ENCODE measurements at regions not wholly inside any gene's neighbourhood (a gene's known extent, or its start where the extent isn't known, plus 50 kb on each side); places are given as distances from the start of the nearest gene placed in this dataset.

DNA sequence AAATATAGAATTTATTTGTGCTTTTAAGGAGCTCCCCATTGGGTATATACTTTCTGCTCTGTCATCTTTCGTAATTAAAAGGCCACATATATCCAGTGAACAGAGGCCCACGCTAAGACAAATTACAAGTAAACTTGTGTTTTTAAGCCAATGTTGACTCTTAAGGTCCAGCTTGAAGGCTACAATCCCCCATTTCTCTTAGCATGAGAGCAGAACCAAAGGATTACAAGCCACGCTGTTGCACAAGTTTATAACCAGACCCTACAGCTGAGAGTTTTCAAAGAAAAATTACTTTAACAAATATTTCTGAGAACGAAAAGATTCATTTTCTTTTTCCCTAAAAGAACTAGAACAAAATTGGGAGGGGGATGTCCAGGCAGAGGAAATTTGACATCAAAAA lies 471.0 kb downstream of the TXNL1 start:
- ATAC-seq (peak; percentile 33), DNase-seq (ENCODE audit: low spot score) (no peak)
- intact Hi-C loops (cut with DNase I): no loop called here

GRCh38 chr18:56166914-56167313 lies 471.5 kb downstream of the TXNL1 start:
- no peak for ATAC-seq
- intact Hi-C loops (cut with DNase I): no loop called here
- no peak for DNase-seq (ENCODE audit: low spot score)

DNA sequence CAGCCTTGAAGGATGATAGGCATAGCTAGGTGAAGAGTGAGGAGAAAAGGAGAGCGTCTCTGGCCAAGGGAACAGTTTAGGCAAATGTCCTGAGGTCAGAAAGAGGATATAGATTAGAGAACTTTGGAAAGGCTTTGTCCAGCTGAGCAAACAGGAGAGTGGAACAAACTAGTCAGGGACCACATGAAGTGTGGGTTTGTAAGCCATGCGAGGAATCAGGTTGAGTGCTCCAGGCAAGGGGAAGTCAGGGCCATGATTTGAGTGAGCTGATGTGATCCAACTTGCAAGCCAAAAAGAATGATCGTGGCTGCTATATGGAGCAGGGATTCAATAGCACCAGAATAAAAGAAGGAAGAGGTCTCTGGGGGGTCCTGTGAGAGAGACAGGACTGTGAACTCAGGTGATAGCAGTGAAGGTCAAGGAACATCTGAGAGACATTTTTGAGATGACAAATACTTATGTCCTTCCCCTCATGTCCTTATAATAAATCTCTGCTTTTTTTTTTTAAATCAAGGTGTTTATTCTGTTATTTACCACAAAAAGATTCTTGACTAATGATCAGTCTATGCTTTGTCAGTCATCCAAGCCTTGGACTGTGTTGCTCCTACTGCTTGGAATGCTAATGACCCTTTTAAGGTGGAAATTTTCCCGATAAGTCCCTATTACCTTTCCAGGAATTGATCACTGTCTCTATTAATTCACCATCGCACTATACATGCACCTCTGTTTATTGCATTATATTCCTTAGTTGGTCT lies 472.6 kb downstream of the TXNL1 start:
- ATAC-seq (no peak), DNase-seq (ENCODE audit: low spot score) (no peak)
- intact Hi-C loops (cut with DNase I): no loop called here

DNA sequence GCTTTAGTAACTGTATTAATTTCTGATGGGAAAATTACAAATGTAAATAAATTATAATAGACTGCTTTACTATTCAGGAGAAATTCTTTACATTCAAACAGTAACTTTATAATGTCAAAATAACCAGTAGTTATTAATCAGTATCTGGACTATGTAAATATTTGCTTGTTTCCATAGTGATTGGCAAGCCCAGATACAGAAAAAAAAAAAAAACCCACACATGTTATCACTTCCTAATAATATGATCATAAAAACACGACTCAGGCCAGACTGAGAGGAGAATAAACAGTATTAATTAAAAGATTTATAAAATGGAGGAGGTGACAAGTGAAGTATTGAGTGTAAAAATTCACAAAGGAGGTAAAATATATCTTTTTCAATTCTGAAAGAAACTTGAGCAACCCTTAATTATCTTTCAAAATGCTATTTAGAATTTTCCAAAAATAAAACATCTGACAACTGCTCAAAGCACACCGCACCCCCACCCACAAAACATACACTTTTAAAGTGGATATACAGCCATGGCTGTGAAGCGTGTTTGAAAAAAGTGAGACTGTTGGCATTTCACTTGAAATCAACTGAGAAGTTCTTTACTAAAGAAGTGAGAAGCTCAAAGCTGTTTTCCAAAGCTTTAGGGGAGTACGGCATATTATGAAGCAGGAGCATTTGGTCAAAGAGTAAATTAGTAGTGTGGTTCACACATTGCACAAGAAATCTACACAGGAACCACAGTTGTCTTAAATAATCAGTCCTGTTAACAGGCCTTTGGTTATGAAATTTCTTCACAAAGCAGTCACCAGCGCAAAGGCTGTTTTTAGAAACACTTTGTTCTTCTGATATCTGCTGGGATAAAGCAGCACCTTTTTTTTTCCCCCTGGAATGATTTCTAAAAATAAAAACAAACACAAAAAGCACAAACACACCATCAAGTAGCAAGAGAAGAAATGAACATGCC lies 475.8 kb downstream of the TXNL1 start:
- peak; percentile 68 for ATAC-seq
- no peak for DNase-seq (ENCODE audit: low spot score)
- intact Hi-C loops (cut with DNase I): no loop called here

DNA sequence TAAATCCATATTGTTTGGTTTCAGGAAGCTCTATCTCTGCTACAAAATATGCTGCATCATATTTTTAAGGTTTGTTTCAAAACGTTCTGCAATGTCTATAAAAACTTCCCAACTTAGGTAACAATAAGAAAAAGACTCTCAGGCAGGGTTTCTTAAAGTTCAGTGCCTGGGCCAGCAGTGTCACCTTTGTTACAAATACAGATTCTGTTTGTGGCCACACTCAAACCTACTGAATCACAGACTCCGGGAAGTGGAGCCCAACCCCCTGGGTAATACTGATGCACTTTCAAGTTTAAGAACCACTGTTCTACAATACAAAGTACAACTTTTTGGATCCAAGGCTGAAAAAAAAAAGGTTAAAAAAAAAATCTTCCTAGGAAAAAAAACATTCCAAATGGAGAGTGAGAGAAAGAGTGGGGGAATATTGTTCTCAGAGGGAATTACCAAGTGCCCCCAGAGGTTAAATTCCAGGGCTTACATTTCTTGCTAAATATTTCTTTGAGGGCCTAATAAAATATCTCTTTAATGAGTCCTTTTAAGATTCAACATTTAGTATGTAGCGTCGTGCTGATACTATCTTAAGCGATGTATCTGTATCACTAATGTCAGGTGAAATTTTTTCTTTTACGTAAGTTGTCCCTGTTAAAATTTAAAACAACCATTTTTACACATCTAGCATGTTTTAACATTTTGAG lies 476.7 kb downstream of the TXNL1 start:
- ATAC-seq: peak; percentile 65
- intact Hi-C loops (cut with DNase I): no loop called here

GRCh38 chr18:56158676-56159075 lies 479.7 kb downstream of the TXNL1 start:
- ATAC-seq (no peak), DNase-seq (ENCODE audit: low spot score) (no peak)
- intact Hi-C loops (cut with DNase I): no loop called here

More for the DNA sequence above, 476.7 kb downstream of the TXNL1 start:
- no peak for DNase-seq (ENCODE audit: low spot score)

GRCh38 chr18:56157541-56157940 lies 480.9 kb downstream of the TXNL1 start:
- intact Hi-C loops (cut with DNase I): no loop called here
- ATAC-seq: no peak
- no peak for DNase-seq (ENCODE audit: low spot score)

DNA sequence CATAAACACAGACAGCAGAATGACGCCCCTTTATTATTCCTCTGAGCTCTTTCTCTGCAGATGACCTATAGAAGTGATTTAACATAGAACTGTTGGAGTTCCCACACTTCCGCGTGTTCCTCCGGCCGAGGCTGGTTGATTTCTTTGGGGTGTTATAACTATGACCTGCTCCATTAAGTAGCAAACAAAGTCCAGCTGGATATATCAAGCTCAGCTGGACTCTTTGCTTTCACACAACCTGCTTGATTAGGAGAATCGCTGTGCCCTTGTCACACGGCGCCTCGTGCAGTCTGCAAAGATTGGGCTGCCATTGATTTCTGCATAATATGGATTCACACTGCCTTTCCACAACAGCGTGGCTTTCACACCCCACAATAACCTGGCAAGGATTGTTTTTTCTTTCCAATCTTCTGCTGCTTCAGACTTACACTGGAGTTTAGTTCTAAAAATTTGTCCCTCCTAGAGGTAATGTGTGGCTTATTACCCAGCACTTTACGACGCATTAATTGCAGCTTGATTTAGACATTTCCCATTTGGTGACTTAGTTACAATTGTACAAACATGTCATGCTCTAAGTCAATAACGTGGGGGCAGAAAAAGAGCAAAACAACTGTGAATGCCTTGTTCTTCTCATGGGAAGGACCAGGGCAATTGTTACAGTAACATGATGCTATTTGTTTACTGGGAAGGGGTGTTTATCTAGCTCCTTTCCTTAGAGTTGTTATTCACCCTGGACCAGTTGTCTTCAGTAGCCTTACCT lies 485.7 kb downstream of the TXNL1 start:
- intact Hi-C loops (cut with DNase I): no loop called here
- DNase-seq (ENCODE audit: low spot score): no peak
- ATAC-seq: no peak

DNA sequence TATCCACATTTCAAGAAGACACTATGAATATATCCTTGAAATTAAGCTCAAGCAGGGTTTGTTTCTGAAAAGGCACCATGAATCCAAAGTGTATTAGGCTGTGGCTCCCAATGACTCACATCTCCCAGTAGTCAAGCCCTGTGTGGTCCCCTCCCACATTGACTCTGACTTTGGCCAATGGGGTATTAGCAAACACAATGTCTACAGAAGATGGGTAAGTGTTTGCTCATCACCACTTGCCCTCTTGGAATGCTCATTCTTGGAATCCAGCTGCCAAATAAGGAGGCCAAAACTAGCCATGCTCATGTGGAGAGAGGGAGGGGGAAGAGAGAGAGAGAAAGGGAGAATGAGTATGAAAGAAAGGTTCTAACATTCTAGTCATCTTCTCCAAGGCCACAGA lies 490.0 kb downstream of the TXNL1 start:
- intact Hi-C loops (cut with DNase I): no loop called here
- DNase-seq (ENCODE audit: low spot score): no peak
- ATAC-seq: no peak

DNA sequence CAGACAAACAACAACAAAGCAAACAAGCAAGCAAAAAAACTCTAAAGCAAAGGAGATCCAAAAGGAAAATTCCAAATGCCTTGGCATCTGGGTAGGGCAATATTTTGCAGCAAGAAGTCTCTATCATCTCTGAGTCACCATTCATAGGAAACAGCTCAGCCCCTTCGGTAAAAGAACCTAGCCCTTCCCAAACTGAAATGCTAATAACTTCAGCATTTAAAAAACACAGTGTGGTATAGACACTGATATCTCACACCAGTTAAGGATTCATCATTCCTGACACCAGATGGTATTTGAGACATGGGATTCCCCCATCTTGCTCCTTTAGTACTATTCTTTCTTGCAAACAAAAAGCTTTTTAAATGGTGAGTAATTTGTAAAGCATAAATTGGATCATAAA lies 491.8 kb downstream of the TXNL1 start:
- DNase-seq (ENCODE audit: low spot score): no peak
- ATAC-seq: no peak
- intact Hi-C loops (cut with DNase I): no loop called here

DNA sequence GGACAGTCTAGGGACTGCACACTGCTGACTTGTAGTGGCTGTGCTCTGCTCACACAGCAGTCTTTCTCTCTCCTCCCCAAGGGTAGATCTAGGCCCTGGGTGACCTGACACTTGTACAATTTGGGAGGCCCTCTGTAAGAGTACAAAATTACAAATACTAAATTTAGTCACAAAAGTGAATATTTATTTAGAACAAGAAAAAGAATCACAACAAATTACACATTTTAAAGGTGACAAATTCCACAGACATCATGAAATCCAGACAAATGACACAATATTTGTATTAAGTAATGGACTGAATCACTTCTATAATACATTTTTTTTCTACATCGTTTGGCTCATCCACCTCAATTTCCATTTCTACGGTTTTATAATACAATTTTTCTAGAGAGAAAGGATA lies 496.4 kb downstream of the TXNL1 start:
- DNase-seq (ENCODE audit: low spot score) (no peak), ATAC-seq (no peak)
- intact Hi-C loops (cut with DNase I): no loop called here

DNA sequence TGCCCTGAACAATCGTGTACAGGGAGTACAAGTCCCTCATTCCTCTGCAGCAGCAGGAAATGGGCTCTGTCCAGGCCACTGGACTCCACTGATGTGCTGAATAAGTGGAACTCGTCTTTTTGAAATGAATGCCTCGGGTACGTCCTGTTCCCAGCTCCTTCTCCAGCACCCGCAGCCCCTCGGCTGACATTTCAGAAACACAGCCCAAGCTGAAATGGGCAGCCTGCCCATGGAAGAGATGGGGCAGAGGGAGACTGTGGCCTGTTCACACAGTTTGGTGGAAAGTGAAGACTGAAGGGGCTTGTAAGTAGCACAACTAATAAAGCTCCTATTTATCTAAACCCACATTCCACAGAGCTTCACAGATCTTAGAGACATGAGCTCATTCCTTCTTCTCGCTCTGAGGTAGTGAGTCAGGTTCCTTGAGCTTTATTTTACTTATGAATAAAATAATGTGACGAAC lies 498.6 kb downstream of the TXNL1 start:
- ATAC-seq (peak; percentile 55), DNase-seq (ENCODE audit: low spot score) (no peak)
- intact Hi-C loops (cut with DNase I): no loop called here

GRCh38 chr18:56139372-56139771 lies 499.0 kb downstream of the TXNL1 start:
- intact Hi-C loops (cut with DNase I): no loop called here
- ATAC-seq: peak; percentile 65
- DNase-seq (ENCODE audit: low spot score): no peak

GRCh38 chr18:56136105-56136504 lies 502.3 kb downstream of the TXNL1 start:
- intact Hi-C loops (cut with DNase I): no loop called here
- no peak for ATAC-seq
- DNase-seq (ENCODE audit: low spot score): no peak

- intact Hi-C loops (cut with DNase I): no loop called here
- ATAC-seq: no peak
- no peak for DNase-seq (ENCODE audit: low spot score)
These were observed 507.9 kb downstream of the TXNL1 start for GRCh38 chr18:56130481-56130880.

DNA sequence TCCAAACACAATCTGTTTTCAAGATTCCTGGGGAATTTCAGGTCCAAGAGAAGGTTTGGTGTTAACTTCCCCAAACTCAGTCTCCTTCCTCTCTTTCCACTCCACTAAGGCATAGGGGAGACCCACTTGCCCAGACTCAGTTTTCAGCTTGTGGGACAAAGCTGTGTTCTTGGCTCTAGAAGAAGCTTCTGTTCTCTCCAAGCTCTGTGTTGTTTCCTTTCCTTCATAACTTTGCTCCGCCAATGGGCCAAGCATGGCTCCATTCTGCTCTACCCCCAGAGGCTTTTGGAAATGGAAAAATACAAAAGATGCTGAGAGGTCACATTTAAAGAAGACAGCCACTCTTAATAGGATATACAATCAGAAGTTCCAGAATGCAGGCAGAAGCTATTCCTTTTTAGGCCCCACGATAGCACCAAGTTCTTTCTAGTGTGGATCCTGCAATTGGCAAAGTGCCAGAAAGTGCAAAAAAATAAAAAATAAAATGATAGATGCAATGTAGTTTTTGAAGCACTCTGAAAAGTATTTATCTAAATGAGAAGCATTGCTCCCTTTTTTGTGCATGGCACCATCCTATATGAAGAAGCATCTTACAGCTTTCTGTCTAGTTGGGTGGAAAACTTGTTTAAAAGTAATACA lies 510.1 kb downstream of the TXNL1 start:
- intact Hi-C loops (cut with DNase I): no loop called here
- ATAC-seq (no peak), DNase-seq (ENCODE audit: low spot score) (no peak)

GRCh38 chr18:56127322-56128099 lies 510.9 kb downstream of the TXNL1 start:
- intact Hi-C loops (cut with DNase I): no loop called here
- no peak for DNase-seq (ENCODE audit: low spot score)

GRCh38 chr18:56124186-56124585 lies 514.2 kb downstream of the TXNL1 start:
- ATAC-seq (peak; percentile 55), DNase-seq (ENCODE audit: low spot score) (no peak)
- intact Hi-C loops (cut with DNase I): no loop called here

More at GRCh38 chr18:56127322-56128099, 510.9 kb downstream of the TXNL1 start:
- ATAC-seq: peak; percentile 81
